Keratinocyte (primary cell): ENCODE measurements at regions not wholly inside any gene's neighbourhood (a gene's known extent, or its start where the extent isn't known, plus 50 kb on each side); places are given as distances from the start of the nearest gene placed in this dataset.

Experiments
- DNase-seq: peaks from one replicate; pipeline ENCODE4 v3.0.0-alpha.2; 2011; ENCODE audit warnings: low read depth, missing footprints, low spot score
- FAIRE-seq: peaks from 2 replicates; lab custom pipeline; 2011; peaks lifted over from hg19 to GRCh38; lab: Jason Lieb, UNC
- H2AFZ ChIP-seq: 2 replicates; pipeline ENCODE4 v1.6.0; 2012; ENCODE audit warnings: low read length, control low read depth, inconsistent platforms; ENCODE audit not compliant: control insufficient read depth
- H3K27ac ChIP-seq: 2 replicates; pipeline ENCODE4 v1.5.1; 2011; ENCODE audit warnings: low read length; ENCODE audit not compliant: control insufficient read depth, insufficient read depth
- H3K27me3 ChIP-seq: 3 replicates; pipeline ENCODE4 v1.6.0; 2011; ENCODE audit warnings: low read length; ENCODE audit not compliant: control insufficient read depth, insufficient read depth; ENCODE audit errors: extremely low read depth
- H3K36me3 ChIP-seq, 2 experiments: 2 replicates in 1 of 2; 3 replicates in 1 of 2; pipeline ENCODE4 v1.5.1; 2011; ENCODE audit warnings: low read length in 2 of 2, mild to moderate bottlenecking in 1 of 2; ENCODE audit not compliant: control insufficient read depth in 2 of 2, insufficient read depth in 2 of 2; ENCODE audit errors: extremely low read depth in 1 of 2
- H3K4me1 ChIP-seq: 3 replicates; pipeline ENCODE4 v1.5.1; 2011; ENCODE audit warnings: low read length; ENCODE audit not compliant: control insufficient read depth, insufficient read depth; ENCODE audit errors: extremely low read depth
- H3K4me2 ChIP-seq: 3 replicates; pipeline ENCODE4 v1.6.0; 2011; ENCODE audit warnings: low read depth, low read length; ENCODE audit not compliant: control insufficient read depth, insufficient read depth; ENCODE audit errors: extremely low read depth
- H3K4me3 ChIP-seq, 3 experiments: fragments of 200-600 bp in 1 of 3; sonication (generic) in 1 of 3; 2 replicates in 2 of 3; 3 replicates in 1 of 3; pipeline ENCODE4 v1.5.1; 2011 to 2016; ENCODE audit warnings: low read length in 3 of 3, mild to moderate bottlenecking in 3 of 3, control low read depth in 2 of 3, inconsistent platforms in 1 of 3, low read depth in 1 of 3, mixed read lengths in 1 of 3, mixed run types in 1 of 3, moderate library complexity in 1 of 3; ENCODE audit not compliant: control insufficient read depth in 2 of 3, insufficient read depth in 2 of 3; ENCODE audit errors: extremely low read depth in 1 of 3
- H3K79me2 ChIP-seq: 2 replicates; pipeline ENCODE4 v1.6.0; 2012; ENCODE audit warnings: low read length; ENCODE audit not compliant: control insufficient read depth, insufficient read depth
- H3K9ac ChIP-seq: 3 replicates; pipeline ENCODE4 v1.6.0; 2011; ENCODE audit warnings: low read length; ENCODE audit not compliant: control insufficient read depth, insufficient read depth; ENCODE audit errors: extremely low read depth
- H3K9me1 ChIP-seq: 3 replicates; pipeline ENCODE4 v1.6.0; 2011; ENCODE audit warnings: low read length; ENCODE audit not compliant: control insufficient read depth, insufficient read depth; ENCODE audit errors: extremely low read depth
- H3K9me3 ChIP-seq: 2 replicates; pipeline ENCODE4 v1.5.1; 2012; ENCODE audit warnings: low read depth, low read length; ENCODE audit not compliant: control insufficient read depth
- H4K20me1 ChIP-seq: 3 replicates; pipeline ENCODE4 v1.6.0; 2011; ENCODE audit warnings: low read length; ENCODE audit not compliant: control insufficient read depth, insufficient read depth; ENCODE audit errors: extremely low read depth
- CTCF ChIP-seq, 3 experiments: IDR thresholded peaks in 1 of 3; conservative IDR thresholded peaks in 1 of 3; optimal IDR thresholded peaks in 1 of 3; 2 replicates in 2 of 3; 3 replicates in 1 of 3; pipeline versions ENCODE3 to v1.5.1; 2011; ENCODE audit warnings: low read length in 3 of 3, mild to moderate bottlenecking in 3 of 3, moderate library complexity in 2 of 3, control low read depth in 1 of 3, inconsistent platforms in 1 of 3; ENCODE audit not compliant: insufficient read depth in 2 of 3; ENCODE audit errors: extremely low read depth in 1 of 3
- EZH2 ChIP-seq: IDR thresholded peaks from one replicate; pipeline ENCODE4 v1.6.1; 2012; ENCODE audit warnings: inconsistent platforms, mild to moderate bottlenecking, low read length, moderate library complexity
- dilution Hi-C: fragments of 300-500 bp; cut with MboI; formaldehyde crosslinking; loops from one replicate; pipeline ENCODE4 v1.7.0; 2020; ENCODE audit warnings: low sequenced_read_pairs; ENCODE audit not compliant: extremely low pct_ligation_motif_present

DNA sequence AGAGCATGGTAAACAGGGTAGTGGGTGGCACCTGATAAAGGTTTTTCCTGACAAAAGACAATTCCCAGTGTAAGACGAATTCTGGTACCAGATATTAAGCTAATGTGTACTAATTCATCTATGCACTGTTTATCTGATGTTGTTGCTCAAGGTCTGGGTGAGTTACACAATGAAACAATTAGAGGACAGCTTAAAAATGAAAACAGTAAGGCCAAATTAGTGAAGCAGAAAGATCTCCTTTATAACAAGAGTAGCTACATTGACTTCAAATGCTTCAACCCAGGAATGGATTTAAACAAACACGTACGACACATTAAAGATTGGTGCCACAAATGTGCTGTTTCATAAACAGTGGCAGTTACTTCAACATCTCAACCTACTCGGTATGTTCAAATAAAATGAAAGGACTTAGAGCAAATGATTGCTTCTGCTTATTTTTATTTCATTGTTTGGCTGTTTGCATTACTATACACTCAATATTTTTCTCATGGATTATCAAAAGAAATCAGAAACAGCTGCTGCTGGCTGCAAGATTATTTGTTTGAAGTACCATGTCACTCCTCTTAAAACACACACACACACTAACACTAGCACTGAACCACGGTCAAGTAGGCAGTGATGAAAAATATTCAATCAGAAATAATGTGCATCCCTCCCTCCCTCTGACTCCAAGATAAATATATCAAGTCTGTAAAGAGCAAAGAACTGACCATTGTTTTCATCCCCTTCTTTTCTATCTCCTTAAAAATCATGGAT, 94.4 kb upstream of the RND3 start:
- Histone ChIP-seq H3K36me3 (no peaks in the 10 kb centered on the region), H3K27ac (no peak overlapping the region), H3K4me1 (peaks cover 6% of the 10 kb centered on the region), H3K27me3 (no peaks in the 10 kb centered on the region), H3K4me3 (no peak overlapping the region), H3K9me3 (peaks cover 3% of the 10 kb centered on the region), H3K79me2 (no peaks in the 10 kb centered on the region), H2AFZ (no peak overlapping the region), H3K4me2 (no peak overlapping the region), H3K9ac (no peak overlapping the region), H4K20me1 (no peaks in the 10 kb centered on the region), H3K9me1 (no peaks in the 10 kb centered on the region)
- FAIRE-seq = no peak
- TF ChIP-seq EZH2 (no peak), CTCF (optimal IDR thresholded peaks at IDR 0.05 in 1 of 3, IDR thresholded peaks at IDR 0.05 in 1 of 3, conservative IDR thresholded peaks at IDR 0.05 in 1 of 3; ENCODE audit: extremely low read depth in 1 of 3, insufficient read depth in 2 of 3, low read length in 3 of 3) (no peak)
- DNase-seq = no peak
- dilution Hi-C loops = no loop called here

DNA sequence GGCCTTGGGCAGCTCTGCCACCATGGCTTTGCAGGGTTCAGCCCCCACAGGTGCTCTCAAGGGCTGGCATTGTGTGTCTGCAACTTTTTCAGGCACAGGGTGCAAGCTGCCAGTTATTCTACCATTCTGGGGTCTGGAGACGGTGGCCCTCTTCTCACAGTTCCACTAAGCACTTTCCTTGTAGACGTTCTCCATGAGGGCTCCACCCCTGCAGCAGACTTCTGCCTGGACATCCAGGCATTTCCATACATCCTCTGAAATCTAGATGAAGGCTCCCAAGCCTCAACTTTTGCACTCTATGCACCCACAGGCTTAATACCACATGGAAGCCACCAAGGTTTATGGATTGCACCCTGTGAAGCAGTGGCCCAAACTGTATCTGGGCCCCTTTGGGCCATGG, 91.0 kb upstream of the RND3 start:
- no peaks in the 10 kb centered on the region for H3K79me2 ChIP-seq
- no peak overlapping the region for H3K4me3 ChIP-seq
- H3K4me2 ChIP-seq = no peak overlapping the region
- no peaks in the 10 kb centered on the region for H3K36me3 ChIP-seq
- H3K27ac ChIP-seq = no peak overlapping the region
- no peak for FAIRE-seq
- H3K9ac ChIP-seq = no peak overlapping the region
- no peak for DNase-seq
- no peaks in the 10 kb centered on the region for H4K20me1 ChIP-seq
- H3K9me3 ChIP-seq = peaks cover 3% of the 10 kb centered on the region
- peaks cover 4% of the 10 kb centered on the region for H3K4me1 ChIP-seq
- H2AFZ ChIP-seq = no peak overlapping the region
- TF ChIP-seq CTCF (optimal IDR thresholded peaks at IDR 0.05 in 1 of 3, IDR thresholded peaks at IDR 0.05 in 1 of 3, conservative IDR thresholded peaks at IDR 0.05 in 1 of 3; ENCODE audit: extremely low read depth in 1 of 3, insufficient read depth in 2 of 3, low read length in 3 of 3) (no peak), EZH2 (no peak)
- no peaks in the 10 kb centered on the region for H3K9me1 ChIP-seq
- no peaks in the 10 kb centered on the region for H3K27me3 ChIP-seq
- dilution Hi-C loops = no loop called here
